LNCaP clone FGC (cell line): ENCODE measurements at regions not wholly inside any gene's neighbourhood (a gene's known extent, or its start where the extent isn't known, plus 50 kb on each side); places are given as distances from the start of the nearest gene placed in this dataset.

ENCODE experiments used
- DNase-seq: peaks from one replicate; pipeline ENCODE4 v3.0.0-alpha.2; 2011; ENCODE audit warnings: low read depth
- H3K4me3 ChIP-seq: 2 replicates; pipeline ENCODE4 v1.5.1; 2011; ENCODE audit warnings: mild to moderate bottlenecking, low read depth, low read length, control low read depth
- CTCF ChIP-seq: IDR thresholded peaks from 2 replicates; pipeline ENCODE4 v1.5.1; 2012; ENCODE audit warnings: mild to moderate bottlenecking; ENCODE audit not compliant: control insufficient read depth, insufficient read depth; ENCODE audit errors: extremely low read depth

- DNase-seq = no peak
- no peak for TF ChIP-seq CTCF
- H3K4me3 ChIP-seq = no peak overlapping the region
Observed at GRCh38 chr5:176186107-176186506, 52.1 kb upstream of the SIMC1 start.

- TF ChIP-seq CTCF = no peak
- no peak overlapping the region for H3K4me3 ChIP-seq
- DNase-seq = no peak
Observed at GRCh38 chr5:176187276-176188062, 50.8 kb upstream of the SIMC1 start.

GRCh38 chr5:176188085-176188484 is 50.1 kb upstream of the SIMC1 start:
- TF ChIP-seq CTCF = no peak
- no peak for DNase-seq
- no peak overlapping the region for H3K4me3 ChIP-seq
